IMR-90 (cell line): ENCODE measurements at regions not wholly inside any gene's neighbourhood (a gene's known extent, or its start where the extent isn't known, plus 50 kb on each side); places are given as distances from the start of the nearest gene placed in this dataset.

ENCODE experiments used
- ATAC-seq: fragments of 200-7000 bp; cut with Tn5 transposase; 2 replicates; pipeline ENCODE4 v1.9.1; 2020; ENCODE audit warnings: low read depth, mild to moderate bottlenecking, moderate library complexity
- BruUV-seq: library from RNA; stranded (reverse); fragments of 400-500 nt; replicated peaks from 2 replicates; lab custom pipeline; 2021; lab: Mats Ljungman, UMichigan
- CTCF ChIA-PET: fragments of 300-600 bp; formaldehyde crosslinking; extraction: SDS; loops from one replicate; lab custom pipeline; 2021; ENCODE audit warnings: antibody characterized with exemption; lab: Yijun Ruan, JAX
- POLR2A ChIA-PET: fragments of 300-600 bp; sonication (Branson Sonifier 250); formaldehyde crosslinking; loops from one replicate; lab custom pipeline; 2022; ENCODE audit warnings: antibody characterized with exemption; ENCODE audit not compliant: unreplicated experiment; lab: Charles Lee
- DNase-seq: peaks from one replicate; pipeline ENCODE4 v3.0.0; 2013
- H2AFZ ChIP-seq: replicated peaks from 2 replicates; pipeline ENCODE3; 2013; ENCODE audit warnings: low read length, mild to moderate bottlenecking; ENCODE audit not compliant: poor library complexity
- H2AK5ac ChIP-seq: 2 replicates; pipeline ENCODE4 v1.6.1; 2013; ENCODE audit warnings: low read depth, low read length, inconsistent platforms
- H2AK9ac ChIP-seq: replicated peaks from 2 replicates; pipeline ENCODE3; 2013; ENCODE audit warnings: mild to moderate bottlenecking, low read depth, low read length, moderate library complexity; ENCODE audit not compliant: poor library complexity
- H2BK120ac ChIP-seq: 2 replicates; pipeline ENCODE4 v1.6.1; 2013; ENCODE audit warnings: low read depth, low read length, inconsistent platforms
- H2BK15ac ChIP-seq: 3 replicates; pipeline ENCODE4 v1.6.1; 2013; ENCODE audit warnings: low read depth, low read length, inconsistent platforms
- H2BK20ac ChIP-seq: 2 replicates; pipeline ENCODE4 v1.6.1; 2013; ENCODE audit warnings: low read depth, mild to moderate bottlenecking, inconsistent platforms, low read length, moderate library complexity
- H2BK5ac ChIP-seq: 2 replicates; pipeline ENCODE4 v1.6.1; 2013; ENCODE audit warnings: mild to moderate bottlenecking, low read depth, low read length, inconsistent platforms; ENCODE audit not compliant: poor library complexity, severe bottlenecking
- H3K14ac ChIP-seq: replicated peaks from 2 replicates; pipeline ENCODE4 v1.6.1; 2013; ENCODE audit warnings: low read depth, low read length, inconsistent platforms
- H3K18ac ChIP-seq: 2 replicates; pipeline ENCODE4 v1.6.1; 2013; ENCODE audit warnings: low read depth, low read length, control low read depth
- H3K23ac ChIP-seq: 2 replicates; pipeline ENCODE4 v1.6.1; 2013; ENCODE audit warnings: low read depth, low read length, inconsistent platforms
- H3K27ac ChIP-seq: 2 replicates; pipeline ENCODE4 v1.5.1; 2013; ENCODE audit warnings: mild to moderate bottlenecking, control low read depth, low read length; ENCODE audit not compliant: insufficient read depth
- H3K27me3 ChIP-seq: 2 replicates; pipeline ENCODE4 v1.6.1; 2013; ENCODE audit warnings: low read length; ENCODE audit not compliant: control insufficient read depth, insufficient read depth
- H3K36me3 ChIP-seq: 2 replicates; pipeline ENCODE4 v1.6.1; 2013; ENCODE audit warnings: low read length, mixed read lengths; ENCODE audit not compliant: control insufficient read depth, insufficient read depth
- H3K4ac ChIP-seq: 2 replicates; pipeline ENCODE4 v1.6.1; 2013; ENCODE audit warnings: low read depth, low read length, inconsistent platforms
- H3K4me1 ChIP-seq: 2 replicates; pipeline ENCODE4 v1.6.1; 2013; ENCODE audit warnings: low read length, mixed read lengths; ENCODE audit not compliant: control insufficient read depth, insufficient read depth
- H3K4me2 ChIP-seq: 2 replicates; pipeline ENCODE4 v1.6.1; 2013; ENCODE audit warnings: low read depth, mild to moderate bottlenecking, control low read depth, low read length, moderate library complexity
- H3K4me3 ChIP-seq: 2 replicates; pipeline ENCODE4 v1.5.1; 2013; ENCODE audit warnings: low read depth, mild to moderate bottlenecking, control low read depth, low read length, moderate library complexity; ENCODE audit not compliant: insufficient read depth
- H3K56ac ChIP-seq: 2 replicates; pipeline ENCODE4 v1.6.1; 2013; ENCODE audit warnings: low read length, inconsistent platforms; ENCODE audit not compliant: insufficient read depth; ENCODE audit errors: extremely low read depth
- H3K79me1 ChIP-seq, 2 experiments: 2 replicates each; pipeline ENCODE4 v1.6.1; 2013; ENCODE audit warnings: low read length in 2 of 2, inconsistent platforms in 1 of 2, low read depth in 1 of 2
- H3K9ac ChIP-seq: 2 replicates; pipeline ENCODE4 v1.6.1; 2013; ENCODE audit warnings: low read depth, low read length, control low read depth
- H3K9me1 ChIP-seq: 2 replicates; pipeline ENCODE4 v1.6.1; 2013; ENCODE audit warnings: low read length, inconsistent platforms; ENCODE audit not compliant: insufficient read depth
- H3K9me3 ChIP-seq: 2 replicates; pipeline ENCODE4 v1.6.1; 2013; ENCODE audit warnings: low read length; ENCODE audit not compliant: control insufficient read depth, insufficient read depth
- H4K20me1 ChIP-seq: 2 replicates; pipeline ENCODE4 v1.6.1; 2013; ENCODE audit warnings: low read length, inconsistent platforms; ENCODE audit not compliant: insufficient read depth
- H4K5ac ChIP-seq: 2 replicates; pipeline ENCODE4 v1.6.1; 2013; ENCODE audit warnings: mild to moderate bottlenecking, low read depth, low read length, control low read depth
- H4K8ac ChIP-seq, 2 experiments: 2 replicates each; pipeline ENCODE4 v1.6.1; 2013; ENCODE audit warnings: low read depth in 2 of 2, low read length in 2 of 2, control low read depth in 1 of 2, inconsistent platforms in 1 of 2
- H4K91ac ChIP-seq: 2 replicates; pipeline ENCODE4 v1.6.1; 2013; ENCODE audit warnings: low read depth, low read length, inconsistent platforms; ENCODE audit not compliant: insufficient read depth
- BHLHE40 ChIP-seq: fragments of 150-350 bp; IDR thresholded peaks from 2 replicates; pipeline ENCODE4 v1.6.1; 2016; ENCODE audit warnings: mild to moderate bottlenecking, low read depth, low read length
- CEBPB ChIP-seq: IDR thresholded peaks from 2 replicates; pipeline ENCODE4 v1.6.1; 2012; ENCODE audit warnings: low read depth, low read length, improper control_type of control experiment
- CHD1 ChIP-seq: IDR thresholded peaks from 2 replicates; pipeline ENCODE4 v1.6.1; 2012; ENCODE audit warnings: low read depth, low read length, improper control_type of control experiment
- CTCF ChIP-seq: conservative IDR thresholded peaks from 2 replicates; pipeline ENCODE4 v1.5.1; 2012; ENCODE audit warnings: mild to moderate bottlenecking, low read depth, low read length, improper control_type of control experiment
- ELK1 ChIP-seq: fragments of 150-350 bp; IDR thresholded peaks from 2 replicates; pipeline ENCODE4 v1.6.1; 2016; ENCODE audit warnings: low read depth, mild to moderate bottlenecking, low read length, moderate library complexity, borderline replicate concordance
- FOS ChIP-seq: fragments of 150-350 bp; IDR thresholded peaks from 2 replicates; pipeline ENCODE4 v1.6.1; 2016; ENCODE audit warnings: low read depth, low read length
- MAFK ChIP-seq: IDR thresholded peaks from 2 replicates; pipeline ENCODE4 v1.6.1; 2012; ENCODE audit warnings: low read depth, low read length, improper control_type of control experiment
- MAZ ChIP-seq: IDR thresholded peaks from 2 replicates; pipeline ENCODE4 v1.6.1; 2012; ENCODE audit warnings: low read depth, mild to moderate bottlenecking, low read length, improper control_type of control experiment, moderate library complexity, borderline replicate concordance
- MXI1 ChIP-seq: IDR thresholded peaks from 2 replicates; pipeline ENCODE4 v1.6.1; 2012; ENCODE audit warnings: low read depth, mild to moderate bottlenecking, low read length, moderate library complexity, borderline replicate concordance
- NFE2L2 ChIP-seq: fragments of 150-350 bp; IDR thresholded peaks from 2 replicates; pipeline ENCODE4 v1.6.1; 2016; ENCODE audit warnings: low read depth, mild to moderate bottlenecking, low read length
- POLR2A ChIP-seq: IDR thresholded peaks from 2 replicates; pipeline ENCODE4 v1.6.1; 2012; ENCODE audit warnings: mild to moderate bottlenecking, low read depth, low read length
- RAD21 ChIP-seq: IDR thresholded peaks from 2 replicates; pipeline ENCODE4 v1.6.1; 2012; ENCODE audit warnings: low read length, improper control_type of control experiment
- RCOR1 ChIP-seq: IDR thresholded peaks from 2 replicates; pipeline ENCODE4 v1.6.1; 2012; ENCODE audit warnings: mild to moderate bottlenecking, low read length, improper control_type of control experiment; ENCODE audit not compliant: insufficient replicate concordance
- RFX5 ChIP-seq: IDR thresholded peaks from 2 replicates; pipeline ENCODE4 v1.8.0; 2012; ENCODE audit warnings: low read depth, mild to moderate bottlenecking, low read length, moderate library complexity
- SMC3 ChIP-seq: fragments of 150-350 bp; IDR thresholded peaks from 2 replicates; pipeline ENCODE4 v1.6.1; 2016; ENCODE audit warnings: low read depth, mild to moderate bottlenecking, antibody characterized with exemption, low read length, moderate library complexity
- WGBS, 2 experiments: methylation state at CpG; one replicate each; pipeline versions ENCODE4 v1.1.5 to v1.1.7; 2013; ENCODE audit warnings: missing lambda C conversion rate in 2 of 2; ENCODE audit not compliant: insufficient read length in 1 of 2; ENCODE audit errors: extremely low coverage in 2 of 2; 5-methylcytosine and 5-hydroxymethylcytosine counted together
- dilution Hi-C: fragments of 300-500 bp; cut with HindIII; formaldehyde crosslinking; loops from one replicate; pipeline ENCODE4 v1.14.3; 2018; ENCODE audit warnings: low sequenced_read_pairs; ENCODE audit not compliant: unreplicated experiment
- in situ Hi-C: fragments of 300-500 bp; cut with MboI; formaldehyde crosslinking; loops from 3 replicates; pipeline ENCODE4 v1.14.3; 2019; ENCODE audit warnings: low sequenced_read_pairs, inconsistent platforms, mixed read lengths
- intact Hi-C: fragments of 100-400 bp; cut with micrococcal nuclease; formaldehyde crosslinking; loops from 2 replicates; pipeline ENCODE4 v1.10.0; 2022
- TF ChIP-seq, protein P1 (sequence below): fragments of 150-350 bp; IDR thresholded peaks from 2 replicates; pipeline ENCODE4 v1.6.1; 2017; ENCODE audit warnings: mild to moderate bottlenecking, antibody characterized with exemption, low read length, low read depth

DNA sequence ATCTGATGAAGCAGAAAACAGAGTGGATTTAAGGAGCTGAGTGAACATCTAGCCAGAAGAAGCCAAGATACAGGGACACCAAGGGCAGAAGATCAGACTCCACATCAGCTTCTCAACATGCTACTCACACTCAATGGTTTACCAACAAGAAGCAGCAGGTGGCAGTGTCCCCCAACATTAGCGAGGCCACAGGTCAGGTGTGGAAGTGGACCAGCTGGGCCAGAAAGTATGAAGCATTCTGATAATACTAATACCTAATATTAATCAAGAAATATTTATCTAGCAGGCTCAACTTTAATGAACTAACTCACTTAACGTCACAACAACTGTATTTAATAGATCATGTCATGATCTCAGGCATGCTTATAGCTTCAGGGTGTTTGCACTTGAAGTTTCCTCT is 73.4 kb upstream of the TTC29 start:
- no peaks in the 10 kb centered on the region for H3K9me3 ChIP-seq
- H3K9me1 ChIP-seq = no peaks in the 10 kb centered on the region
- no peaks in the 10 kb centered on the region for H3K79me1 ChIP-seq
- no peak overlapping the region for H4K8ac ChIP-seq
- TF ChIP-seq NFE2L2 (no peak), CEBPB (no peak), SMC3 (peak; percentile 78), MAFK (no peak), POLR2A (no peak), BHLHE40 (no peak), ELK1 (no peak), RAD21 (peak; percentile 88), RFX5 (no peak), RCOR1 (no peak), MXI1 (no peak), CTCF (peak; percentile 72), CHD1 (no peak), MAZ (no peak), FOS (no peak)
- TF ChIP-seq, protein P1, sequence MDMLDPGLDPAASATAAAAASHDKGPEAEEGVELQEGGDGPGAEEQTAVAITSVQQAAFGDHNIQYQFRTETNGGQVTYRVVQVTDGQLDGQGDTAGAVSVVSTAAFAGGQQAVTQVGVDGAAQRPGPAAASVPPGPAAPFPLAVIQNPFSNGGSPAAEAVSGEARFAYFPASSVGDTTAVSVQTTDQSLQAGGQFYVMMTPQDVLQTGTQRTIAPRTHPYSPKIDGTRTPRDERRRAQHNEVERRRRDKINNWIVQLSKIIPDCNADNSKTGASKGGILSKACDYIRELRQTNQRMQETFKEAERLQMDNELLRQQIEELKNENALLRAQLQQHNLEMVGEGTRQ = no peak
- no peak overlapping the region for H2AK5ac ChIP-seq
- H3K36me3 ChIP-seq = no peaks in the 10 kb centered on the region
- H3K23ac ChIP-seq = no peak overlapping the region
- no peak overlapping the region for H3K14ac ChIP-seq
- ATAC-seq = peak; percentile 89
- no TSS peak for BruUV-seq
- H3K4ac ChIP-seq = no peak overlapping the region
- H4K5ac ChIP-seq = no peak overlapping the region
- no peaks in the 10 kb centered on the region for H4K20me1 ChIP-seq
- ChIA-PET CTCF (interaction anchor here (0.6 to 3.6 kb wide), 18 partner anchors 8 to 573 kb away, joined by 3 to 61 read pairs (median 4); no protein-coding TSS in a partner anchor), POLR2A (no interaction called here)
- dilution Hi-C loops (no loop called here), in situ Hi-C loops (loop anchor here (5.0 kb wide), 1 partner anchor 78 kb away; no protein-coding TSS in a partner anchor), intact Hi-C loops (loop anchor here (1.0 to 10.0 kb wide), 3 partner anchors 78 to 846 kb away; no protein-coding TSS in a partner anchor)
- no peak overlapping the region for H3K18ac ChIP-seq
- no peak overlapping the region for H3K27ac ChIP-seq
- peak; percentile 56 for DNase-seq
- H3K27me3 ChIP-seq = peaks cover 8% of the 10 kb centered on the region
- no peak overlapping the region for H3K56ac ChIP-seq
- no peak overlapping the region for H2AFZ ChIP-seq
- no peak overlapping the region for H2BK20ac ChIP-seq
- no peak overlapping the region for H3K4me3 ChIP-seq
- H3K4me2 ChIP-seq = no peak overlapping the region
- H3K4me1 ChIP-seq = no peaks in the 10 kb centered on the region
- H4K91ac ChIP-seq = no peak overlapping the region
- WGBS, 2 experiments = no CpG with 5 or more reads among the region's 2 CpGs
- no peak overlapping the region for H2BK120ac ChIP-seq
- no peak overlapping the region for H2BK5ac ChIP-seq
- no peak overlapping the region for H2AK9ac ChIP-seq
- H2BK15ac ChIP-seq = no peak overlapping the region
- H3K9ac ChIP-seq = no peak overlapping the region
